ENCODE measurements at regions not wholly inside any gene's neighbourhood (a gene's known extent, or its start where the extent isn't known, plus 50 kb on each side); places are given as distances from the start of the nearest gene placed in this dataset.
"Not testable (repeated sequence)": the region's sequence is repeated elsewhere in the genome, so short reads cannot be mapped to it uniquely, and the experiment has no call there.

GRCh38 chr10:83543691-83544462 lies 595.4 kb upstream of the GHITM start:
- Histone ChIP-seq H3K4me1 (peaks cover 0 to 9% (median 4%) of the 10 kb centered on the region in 4 donors), H3K27me3 (no peaks in the 10 kb centered on the region), H3K9me3 (no peaks in the 10 kb centered on the region), H3K36me3 (no peaks in the 10 kb centered on the region), H3K27ac (replicated peaks in 1 of 4) (no peak overlapping the region), H3K4me3 (no peak overlapping the region)
- no peak for DNase-seq (ENCODE audit: extremely low spot score)
- TF ChIP-seq POLR2A (IDR thresholded peaks at IDR 0.05; ENCODE audit: low read depth), result no peak
- no peak for TF ChIP-seq POLR2AphosphoS5 (IDR thresholded peaks at IDR 0.05)
- TF ChIP-seq, protein P1, sequence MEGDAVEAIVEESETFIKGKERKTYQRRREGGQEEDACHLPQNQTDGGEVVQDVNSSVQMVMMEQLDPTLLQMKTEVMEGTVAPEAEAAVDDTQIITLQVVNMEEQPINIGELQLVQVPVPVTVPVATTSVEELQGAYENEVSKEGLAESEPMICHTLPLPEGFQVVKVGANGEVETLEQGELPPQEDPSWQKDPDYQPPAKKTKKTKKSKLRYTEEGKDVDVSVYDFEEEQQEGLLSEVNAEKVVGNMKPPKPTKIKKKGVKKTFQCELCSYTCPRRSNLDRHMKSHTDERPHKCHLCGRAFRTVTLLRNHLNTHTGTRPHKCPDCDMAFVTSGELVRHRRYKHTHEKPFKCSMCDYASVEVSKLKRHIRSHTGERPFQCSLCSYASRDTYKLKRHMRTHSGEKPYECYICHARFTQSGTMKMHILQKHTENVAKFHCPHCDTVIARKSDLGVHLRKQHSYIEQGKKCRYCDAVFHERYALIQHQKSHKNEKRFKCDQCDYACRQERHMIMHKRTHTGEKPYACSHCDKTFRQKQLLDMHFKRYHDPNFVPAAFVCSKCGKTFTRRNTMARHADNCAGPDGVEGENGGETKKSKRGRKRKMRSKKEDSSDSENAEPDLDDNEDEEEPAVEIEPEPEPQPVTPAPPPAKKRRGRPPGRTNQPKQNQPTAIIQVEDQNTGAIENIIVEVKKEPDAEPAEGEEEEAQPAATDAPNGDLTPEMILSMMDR (IDR thresholded peaks at IDR 0.05), result no peak
- TF ChIP-seq EP300 (IDR thresholded peaks at IDR 0.05), result no peak
- 68% methylated on average over 2 of the region's 2 CpGs for WGBS
- intact Hi-C loops (cut with DNase I), result no loop called here

- 14% methylated on average over 4 of the region's 4 CpGs for WGBS
- Histone ChIP-seq H3K4me1 (peaks cover 0 to 9% (median 4%) of the 10 kb centered on the region in 4 donors), H3K36me3 (no peaks in the 10 kb centered on the region), H3K9me3 (no peaks in the 10 kb centered on the region), H3K27me3 (no peaks in the 10 kb centered on the region), H3K27ac (replicated peaks in 1 of 4) (no peak overlapping the region), H3K4me3 (no peak overlapping the region)
- DNase-seq (ENCODE audit: extremely low spot score), result no peak
- TF ChIP-seq EP300 (IDR thresholded peaks at IDR 0.05) (no peak), POLR2A (IDR thresholded peaks at IDR 0.05; ENCODE audit: low read depth) (no peak), POLR2AphosphoS5 (IDR thresholded peaks at IDR 0.05) (no peak)
- TF ChIP-seq, protein P1 (IDR thresholded peaks at IDR 0.05), result no peak
- intact Hi-C loops (cut with DNase I), result no loop called here
Observed at GRCh38 chr10:83545901-83546391, 593.4 kb upstream of the GHITM start.

DNA sequence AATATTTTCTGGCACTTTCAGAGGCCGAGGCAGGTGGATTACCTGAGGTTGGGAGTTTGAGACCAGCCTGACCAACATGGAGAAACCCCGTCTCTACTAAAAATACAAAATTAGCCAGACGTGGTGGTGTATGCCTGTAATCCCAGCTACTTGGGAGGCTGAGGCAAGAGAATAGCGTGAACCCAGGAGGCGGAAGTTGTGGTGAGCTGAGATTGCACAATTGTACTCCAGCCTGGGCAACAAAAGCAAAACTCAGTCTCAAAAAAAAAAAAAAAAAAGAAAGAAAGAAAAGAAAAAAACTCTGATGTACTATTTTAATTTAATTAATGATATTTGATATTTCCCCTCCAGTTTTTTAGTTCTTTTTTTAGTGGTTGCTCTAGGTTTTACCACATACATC lies 588.1 kb upstream of the GHITM start:
- H3K4me1 ChIP-seq; H3K4me3 ChIP-seq; H3K27ac ChIP-seq (replicated peaks in 1 of 4); H3K36me3 ChIP-seq; DNase-seq (ENCODE audit: extremely low spot score); H3K27me3 ChIP-seq; intact Hi-C loops (cut with DNase I); H3K9me3 ChIP-seq: not testable (repeated sequence)
- 94% methylated on average over 5 of the region's 5 CpGs for WGBS

DNA sequence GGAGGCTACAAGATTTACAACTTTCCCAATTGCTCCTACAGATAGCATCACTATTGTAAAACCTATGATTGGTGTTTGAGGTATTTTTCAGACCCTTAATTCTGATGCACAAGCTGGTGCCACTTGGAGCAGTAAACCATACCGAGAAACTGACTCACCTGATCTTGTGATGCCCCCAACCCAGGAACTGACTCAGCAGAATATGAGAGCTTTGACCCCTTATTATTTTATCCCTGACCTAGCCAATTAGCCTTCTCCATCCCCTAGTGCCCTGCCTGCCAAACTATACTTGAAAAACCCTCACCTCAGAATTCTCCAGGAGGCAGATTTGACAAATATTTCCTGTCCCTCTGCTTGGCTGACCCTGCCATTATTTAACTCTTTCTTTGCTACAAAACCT lies 585.9 kb upstream of the GHITM start:
- Histone ChIP-seq H3K4me1 (no peaks in the 10 kb centered on the region), H3K4me3 (no peak overlapping the region), H3K9me3 (no peaks in the 10 kb centered on the region), H3K36me3 (no peaks in the 10 kb centered on the region), H3K27me3 (no peaks in the 10 kb centered on the region), H3K27ac (replicated peaks in 1 of 4) (no peak overlapping the region)
- intact Hi-C loops (cut with DNase I), result no loop called here
- TF ChIP-seq, protein P1 (IDR thresholded peaks at IDR 0.05), result no peak
- no peak for TF ChIP-seq POLR2A (IDR thresholded peaks at IDR 0.05; ENCODE audit: low read depth)
- no peak for TF ChIP-seq EP300 (IDR thresholded peaks at IDR 0.05)
- no peak for TF ChIP-seq POLR2AphosphoS5 (IDR thresholded peaks at IDR 0.05)
- no peak for DNase-seq (ENCODE audit: extremely low spot score)
- 57% methylated on average over 1 of the region's 1 CpG for WGBS

- Histone ChIP-seq H3K27ac (replicated peaks in 1 of 4) (no peak overlapping the region), H3K4me1 (no peaks in the 10 kb centered on the region), H3K4me3 (no peak overlapping the region), H3K36me3 (no peaks in the 10 kb centered on the region), H3K9me3 (no peaks in the 10 kb centered on the region), H3K27me3 (no peaks in the 10 kb centered on the region)
- intact Hi-C loops (cut with DNase I), result no loop called here
- DNase-seq (ENCODE audit: extremely low spot score), result no peak
- TF ChIP-seq POLR2AphosphoS5 (IDR thresholded peaks at IDR 0.05), result no peak
Observed at GRCh38 chr10:83555264-83555663, 584.0 kb upstream of the GHITM start.

DNA sequence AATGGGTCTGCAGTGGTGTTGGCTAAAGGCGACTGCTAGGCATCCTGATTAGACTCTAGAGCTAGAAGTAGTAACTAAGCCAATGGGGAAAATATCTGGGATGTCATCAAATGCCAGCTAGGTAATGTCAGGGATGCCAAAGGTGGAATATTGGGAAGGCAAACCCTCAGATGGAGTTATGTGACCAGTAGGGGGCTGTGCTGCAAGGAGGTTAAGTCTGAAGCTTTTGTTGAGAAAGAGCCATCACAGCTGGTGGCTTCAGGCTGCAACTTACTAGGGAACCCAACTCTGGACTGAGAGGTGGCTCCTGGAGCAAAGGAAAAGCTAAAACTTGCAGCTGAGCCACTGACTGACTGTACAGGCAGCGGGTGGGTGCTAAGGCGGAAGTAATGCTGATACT lies 576.9 kb upstream of the GHITM start:
- H3K4me3 ChIP-seq, result no peak overlapping the region
- no peaks in the 10 kb centered on the region for H3K36me3 ChIP-seq
- H3K27me3 ChIP-seq, result no peaks in the 10 kb centered on the region
- 97% methylated on average over 3 of the region's 3 CpGs for WGBS
- intact Hi-C loops (cut with DNase I), result no loop called here
- no peak for TF ChIP-seq POLR2AphosphoS5 (IDR thresholded peaks at IDR 0.05)
- no peak for TF ChIP-seq EP300 (IDR thresholded peaks at IDR 0.05)
- TF ChIP-seq, protein P1 (IDR thresholded peaks at IDR 0.05), result no peak
- TF ChIP-seq POLR2A (IDR thresholded peaks at IDR 0.05; ENCODE audit: low read depth), result no peak
- H3K9me3 ChIP-seq, result no peaks in the 10 kb centered on the region
- no peaks in the 10 kb centered on the region for H3K4me1 ChIP-seq
- H3K27ac ChIP-seq (replicated peaks in 1 of 4), result no peak overlapping the region
- no peak for DNase-seq (ENCODE audit: extremely low spot score)
